Glomerular endothelial cell (primary cell): ENCODE measurements at regions not wholly inside any gene's neighbourhood (a gene's known extent, or its start where the extent isn't known, plus 50 kb on each side); places are given as distances from the start of the nearest gene placed in this dataset.
"Not testable (repeated sequence)": the region's sequence is repeated elsewhere in the genome, so short reads cannot be mapped to it uniquely, and the experiment has no call there.

Experiments
- DNase-seq: peaks from one replicate; pipeline ENCODE4 v3.0.0-alpha.2; 2011; ENCODE audit warnings: low read depth, low spot score; ENCODE audit errors: extremely low read depth

DNA sequence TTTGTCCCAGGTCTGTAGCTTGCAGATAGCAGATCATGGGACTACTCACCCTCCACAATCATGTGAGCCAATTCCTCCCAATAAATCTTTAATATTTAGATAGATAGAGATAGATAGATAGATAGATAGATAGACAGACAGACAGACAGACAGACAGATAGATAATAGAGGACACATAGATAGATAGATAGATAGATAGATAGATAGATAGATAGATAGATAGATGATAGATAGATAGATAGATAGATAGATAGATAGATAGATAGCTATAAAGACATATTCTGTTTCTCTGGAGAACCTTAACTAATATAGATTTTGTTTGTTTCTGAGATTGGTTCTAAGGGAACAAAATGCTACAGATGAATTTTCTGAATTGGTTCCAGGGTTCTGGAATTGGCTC lies 82.3 kb upstream of the PRDX6 start:
- not testable (repeated sequence) for DNase-seq

DNA sequence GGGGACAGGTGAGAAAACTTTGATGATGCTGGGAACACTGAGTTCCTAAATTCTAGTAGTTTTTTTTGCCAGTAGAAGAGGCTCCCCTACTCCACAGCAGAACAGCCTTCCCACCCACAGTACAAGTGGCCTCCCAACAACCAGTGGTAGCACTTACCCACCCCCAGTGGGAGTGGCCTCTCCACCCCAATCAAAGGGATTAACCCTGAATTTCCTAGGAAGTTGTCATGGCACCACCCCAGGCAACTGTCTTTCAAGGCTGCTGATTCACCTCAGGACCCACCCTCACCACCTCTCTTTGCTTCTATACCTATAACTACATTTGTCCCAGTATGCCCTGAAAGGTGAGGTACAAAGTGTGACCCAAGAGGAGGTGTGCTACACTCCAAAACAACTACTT lies 81.4 kb upstream of the PRDX6 start:
- DNase-seq: no peak

DNA sequence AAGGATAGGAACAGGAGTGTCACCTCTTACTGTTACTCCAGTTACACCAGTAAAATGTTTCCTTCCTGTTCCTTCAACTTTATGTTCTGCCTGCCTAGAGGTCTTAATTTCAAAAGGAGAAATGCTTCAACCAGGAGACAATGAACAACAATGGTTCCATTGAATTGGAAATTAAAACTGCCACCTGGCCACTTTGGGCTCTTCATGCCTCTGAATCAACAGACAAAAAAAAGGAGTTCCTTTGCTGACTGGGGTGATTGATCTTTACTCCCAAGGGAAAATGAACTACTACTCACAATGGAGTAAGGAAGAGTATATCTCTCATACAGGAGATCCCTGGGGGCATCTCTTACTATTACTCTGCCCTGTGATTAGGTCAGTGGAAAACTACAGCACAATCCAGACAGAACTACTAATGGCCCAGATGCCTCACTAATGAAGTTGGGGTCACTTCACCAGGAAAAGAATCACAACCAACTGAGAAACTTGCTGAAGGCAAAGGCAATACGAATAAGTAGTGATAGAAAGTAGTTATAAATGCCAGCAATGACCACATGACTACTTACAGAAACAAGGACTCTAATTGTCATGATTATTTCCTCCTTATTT lies 76.6 kb upstream of the PRDX6 start:
- no peak for DNase-seq

DNA sequence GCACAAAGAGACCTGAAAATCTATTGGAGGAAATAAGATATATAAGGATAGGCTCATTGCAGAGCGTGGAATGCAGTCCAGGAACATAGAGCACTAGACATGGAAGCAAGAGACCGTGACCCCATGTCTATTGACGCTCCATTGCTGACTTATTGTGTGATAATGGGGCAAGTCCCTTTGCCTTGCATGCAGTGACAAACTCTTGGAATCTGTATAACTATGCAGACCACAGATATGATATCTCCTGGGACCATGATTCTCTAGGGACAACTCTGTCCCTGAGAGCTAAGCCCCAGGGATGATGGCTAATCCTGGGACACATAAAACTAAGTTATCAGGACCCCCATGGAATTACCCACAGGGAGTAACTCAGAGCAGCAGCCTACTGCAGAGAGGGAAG lies 73.1 kb upstream of the PRDX6 start:
- DNase-seq: no peak

DNA sequence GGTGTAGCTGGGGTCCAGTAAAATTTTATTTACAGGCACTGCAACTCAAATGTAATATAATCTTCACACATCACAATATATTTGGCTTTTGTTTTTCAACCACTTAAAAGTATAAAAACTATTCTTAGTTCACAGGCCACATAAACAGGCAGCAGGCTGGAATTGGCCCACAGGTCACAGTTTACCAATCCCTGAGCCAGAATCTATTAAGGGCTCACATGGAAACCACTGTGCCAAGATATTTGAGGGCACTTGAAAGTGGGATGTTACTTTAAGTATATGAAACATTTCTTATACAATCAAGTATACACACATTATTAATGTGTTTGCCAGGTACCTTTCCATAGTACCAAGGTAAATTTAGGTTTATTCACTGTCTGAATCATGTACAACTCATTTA lies 71.9 kb upstream of the PRDX6 start:
- no peak for DNase-seq

DNA sequence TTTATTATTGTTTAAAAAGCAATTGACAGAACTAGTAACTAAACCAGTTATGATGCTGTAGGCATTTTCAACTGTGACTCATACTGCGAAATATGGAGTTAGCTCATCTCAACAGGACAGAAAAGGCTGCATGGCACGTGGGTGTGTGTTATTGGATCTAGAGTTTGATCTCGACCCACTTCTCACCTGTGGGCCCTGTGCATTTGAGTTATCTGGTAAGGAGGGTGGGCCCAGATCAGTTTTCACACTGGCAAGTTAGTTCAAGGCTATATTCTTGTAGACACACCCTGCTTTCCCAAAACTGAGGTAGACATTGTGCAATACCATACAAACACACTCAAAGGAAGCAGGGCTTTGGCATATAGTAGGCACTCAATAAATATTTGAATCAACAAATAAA lies 71.3 kb upstream of the PRDX6 start:
- DNase-seq: no peak

DNA sequence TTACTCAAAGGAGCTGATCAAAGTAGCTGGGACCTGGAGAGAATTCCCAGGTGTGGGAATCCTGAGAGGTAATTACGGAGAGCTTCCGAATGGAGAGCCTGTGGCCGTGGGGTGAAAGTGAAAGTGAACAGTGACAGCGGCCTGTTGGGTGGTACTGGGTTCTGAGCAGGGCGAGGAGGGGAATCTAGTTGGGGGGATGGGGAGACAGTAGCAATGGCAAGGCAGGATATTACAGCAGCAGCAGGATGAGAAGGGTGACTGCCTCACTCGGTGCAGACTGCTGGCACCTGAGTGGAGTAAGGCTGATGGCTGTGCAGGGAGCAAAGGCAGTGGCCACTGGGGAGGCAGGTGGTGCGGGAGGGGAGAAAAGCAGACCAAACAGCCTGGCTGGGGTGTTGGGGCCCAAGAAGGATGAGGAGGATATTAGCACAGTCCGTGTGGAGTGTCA lies 70.3 kb upstream of the PRDX6 start:
- no peak for DNase-seq

DNA sequence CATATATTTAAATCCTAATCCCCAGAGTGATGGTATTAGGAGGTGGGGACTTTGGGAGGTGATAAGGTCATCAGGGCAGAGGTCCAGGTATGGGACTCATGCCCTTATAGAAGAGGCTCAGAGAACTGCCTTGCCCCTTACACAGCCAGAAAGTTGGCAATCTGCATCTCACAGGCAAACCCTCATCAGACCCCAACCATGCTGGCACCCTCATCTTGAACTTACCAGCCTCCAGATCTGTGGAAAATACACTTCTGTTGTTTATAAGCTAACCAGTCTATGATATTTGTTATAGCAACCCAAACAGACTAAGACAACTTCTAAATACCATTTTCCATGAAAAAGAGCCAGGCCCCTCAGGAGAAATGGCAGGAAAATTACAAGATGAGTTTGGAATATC lies 69.3 kb upstream of the PRDX6 start:
- DNase-seq: no peak

DNA sequence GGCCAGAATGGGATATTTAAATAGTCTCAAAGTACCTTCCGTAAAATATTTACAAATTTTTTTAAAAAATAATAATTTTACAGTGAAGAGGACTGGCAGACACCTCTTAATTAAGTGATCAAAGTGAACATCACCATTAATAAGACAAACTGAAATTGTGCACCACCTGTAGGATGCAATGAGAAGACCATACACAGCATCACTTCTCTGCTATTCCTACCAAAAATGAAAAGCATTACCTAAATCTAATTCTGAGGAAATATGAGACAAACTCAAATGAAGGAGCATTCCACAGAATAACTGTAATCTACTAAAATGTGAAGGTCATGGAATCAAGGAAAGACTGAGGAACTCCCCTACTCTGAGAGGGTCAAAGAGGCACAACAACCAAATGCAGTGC lies 68.2 kb upstream of the PRDX6 start:
- no peak for DNase-seq

DNA sequence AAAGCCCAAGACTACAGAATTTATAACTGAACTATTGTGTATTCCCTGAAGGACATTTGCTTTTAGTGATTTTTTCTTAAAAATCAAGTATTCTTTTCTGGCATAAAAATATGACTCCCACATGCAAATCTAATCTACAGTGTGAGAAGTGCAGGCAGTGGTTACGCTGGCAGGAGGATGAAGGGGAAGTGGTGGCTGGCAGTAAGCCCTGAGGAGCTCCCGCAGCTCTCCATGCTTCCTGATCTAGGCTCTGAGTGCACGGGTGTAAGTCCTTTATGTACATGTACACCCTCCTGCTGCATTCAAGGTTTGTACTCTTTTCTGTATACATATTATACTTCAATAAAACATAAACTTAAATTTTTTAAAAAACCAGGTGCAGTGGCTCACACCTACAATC lies 67.5 kb upstream of the PRDX6 start:
- no peak for DNase-seq

DNA sequence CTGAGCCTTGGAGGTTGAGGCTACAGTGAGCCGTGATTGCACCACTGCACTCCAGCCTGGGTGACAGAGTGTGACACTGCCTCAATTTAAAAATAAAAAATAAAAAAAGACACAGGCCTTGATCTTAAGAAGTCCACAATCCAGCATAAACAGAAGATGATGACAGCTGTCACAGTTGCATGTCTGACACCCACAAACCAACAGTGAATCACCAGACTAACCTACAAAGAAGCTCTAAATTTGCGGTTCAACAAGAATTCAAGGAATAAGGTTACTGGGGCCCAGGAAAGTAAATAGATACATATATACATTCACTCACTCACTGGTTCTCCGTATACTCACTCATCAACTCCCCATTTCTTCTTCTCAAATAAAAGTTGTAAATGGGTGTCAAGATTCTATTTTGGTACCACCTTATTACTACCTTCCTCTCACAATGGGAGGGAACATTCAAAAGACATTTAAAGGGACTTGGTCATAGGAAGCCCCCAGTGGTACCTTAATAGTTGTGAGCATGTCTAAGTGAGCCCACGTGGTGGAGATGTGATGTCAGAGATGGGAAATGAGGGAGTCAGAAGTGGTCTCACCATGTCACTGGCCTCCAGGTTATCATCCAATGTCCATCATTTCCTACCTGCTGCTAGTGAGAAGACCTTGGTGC lies 66.9 kb upstream of the PRDX6 start:
- no peak for DNase-seq

DNA sequence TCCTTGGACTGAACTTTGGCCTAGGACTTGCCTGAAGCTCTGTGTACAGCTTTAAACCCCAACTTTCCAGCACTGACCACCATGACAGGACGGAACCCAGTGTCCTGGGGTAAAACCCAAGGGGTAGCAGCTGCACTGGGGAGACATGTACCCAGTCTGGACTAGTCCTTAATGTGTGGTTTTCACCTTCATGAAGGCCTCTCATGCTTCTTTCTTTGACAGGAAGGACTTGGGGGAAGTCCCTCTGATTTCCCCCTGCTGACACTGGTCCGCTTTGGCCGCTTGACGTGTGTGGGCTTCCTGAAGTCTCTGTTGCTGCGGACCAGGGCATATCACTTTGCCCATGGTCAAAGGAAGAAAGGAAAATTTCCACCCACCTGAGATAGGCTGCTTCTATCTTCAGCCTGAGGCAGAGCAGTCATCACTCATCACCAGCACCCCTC lies 66.3 kb upstream of the PRDX6 start:
- no peak for DNase-seq

DNA sequence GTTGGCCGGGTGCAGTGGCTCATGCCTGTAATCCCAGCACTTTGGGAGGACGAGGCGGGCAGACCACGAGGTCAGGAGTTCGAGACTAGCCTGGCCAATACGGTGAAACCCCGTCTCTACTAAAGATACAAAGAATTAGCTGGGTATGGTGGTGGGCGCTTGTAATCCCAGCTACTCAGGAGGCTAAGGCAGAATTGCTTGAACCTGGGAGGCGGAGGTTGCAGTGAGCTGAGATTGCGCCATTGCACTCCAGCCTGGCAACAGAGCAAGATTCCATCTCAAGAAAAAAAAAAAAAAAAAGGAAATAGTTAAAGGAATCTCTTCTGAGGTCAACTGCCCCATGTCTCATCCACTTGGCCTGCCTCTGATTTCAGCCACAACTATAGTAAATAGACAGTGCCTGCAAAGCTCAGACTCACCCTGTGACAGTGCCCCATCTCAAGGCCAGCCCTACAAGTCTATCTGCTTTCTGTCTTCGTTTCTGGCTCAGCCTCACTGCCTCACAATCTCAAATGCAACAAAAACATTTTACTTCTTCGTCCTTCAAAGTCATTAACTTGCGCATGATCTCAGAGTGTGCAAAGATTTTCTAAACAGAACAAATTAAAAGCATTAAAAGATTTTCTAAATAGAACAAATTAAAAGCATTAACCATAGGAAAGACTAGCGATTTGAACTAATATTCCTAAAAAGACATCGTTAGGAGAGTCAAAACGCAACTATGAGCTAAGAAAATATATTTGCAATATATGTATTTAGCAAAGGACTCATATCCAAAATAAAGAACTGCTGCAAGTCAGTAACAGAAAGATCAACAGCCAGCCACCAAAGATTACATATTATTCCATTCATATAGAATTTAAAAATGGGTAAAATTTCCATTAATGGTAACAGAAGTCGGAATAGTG lies 65.0 kb upstream of the PRDX6 start:
- no peak for DNase-seq

DNA sequence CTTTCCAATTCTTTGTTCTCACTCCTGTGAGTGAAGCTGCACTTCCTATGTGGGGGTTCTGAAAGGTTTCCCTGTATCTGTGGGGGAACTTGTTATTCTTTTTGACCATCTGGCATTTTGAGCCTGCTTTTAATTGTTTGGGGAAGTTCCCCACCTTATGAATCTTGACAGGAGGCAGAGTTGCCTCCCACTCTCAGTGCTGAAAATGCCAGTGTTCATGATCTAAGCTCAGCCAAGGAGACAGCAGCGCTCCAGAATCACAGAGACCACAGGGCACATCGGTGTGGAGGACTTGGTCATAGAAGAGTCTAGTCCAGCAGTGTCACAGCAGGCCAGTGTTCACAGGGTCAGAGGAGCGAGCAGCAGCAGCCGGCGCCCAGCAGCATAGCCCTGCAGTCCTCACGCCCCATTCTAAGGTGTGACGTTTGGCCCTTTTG lies 63.8 kb upstream of the PRDX6 start:
- DNase-seq: no peak

DNA sequence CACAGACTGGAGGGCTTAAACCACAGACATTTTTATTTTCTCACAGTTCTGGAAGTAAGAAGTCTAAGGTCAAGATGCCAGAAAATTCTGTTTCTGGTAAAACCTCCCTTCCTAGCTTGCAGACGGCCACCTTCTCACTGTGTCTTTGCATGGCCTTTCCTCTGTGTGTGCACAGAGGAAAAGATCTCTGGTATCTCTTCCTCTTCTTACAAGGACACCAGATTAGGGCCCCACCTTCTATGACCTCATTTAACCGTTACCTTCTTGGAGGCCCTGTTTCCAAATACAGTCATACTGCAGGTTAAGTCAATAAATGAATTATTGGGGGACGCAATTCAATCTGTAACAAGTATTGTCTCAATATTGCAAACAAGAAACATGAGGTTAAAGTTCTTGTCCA lies 63.0 kb upstream of the PRDX6 start:
- DNase-seq: no peak

DNA sequence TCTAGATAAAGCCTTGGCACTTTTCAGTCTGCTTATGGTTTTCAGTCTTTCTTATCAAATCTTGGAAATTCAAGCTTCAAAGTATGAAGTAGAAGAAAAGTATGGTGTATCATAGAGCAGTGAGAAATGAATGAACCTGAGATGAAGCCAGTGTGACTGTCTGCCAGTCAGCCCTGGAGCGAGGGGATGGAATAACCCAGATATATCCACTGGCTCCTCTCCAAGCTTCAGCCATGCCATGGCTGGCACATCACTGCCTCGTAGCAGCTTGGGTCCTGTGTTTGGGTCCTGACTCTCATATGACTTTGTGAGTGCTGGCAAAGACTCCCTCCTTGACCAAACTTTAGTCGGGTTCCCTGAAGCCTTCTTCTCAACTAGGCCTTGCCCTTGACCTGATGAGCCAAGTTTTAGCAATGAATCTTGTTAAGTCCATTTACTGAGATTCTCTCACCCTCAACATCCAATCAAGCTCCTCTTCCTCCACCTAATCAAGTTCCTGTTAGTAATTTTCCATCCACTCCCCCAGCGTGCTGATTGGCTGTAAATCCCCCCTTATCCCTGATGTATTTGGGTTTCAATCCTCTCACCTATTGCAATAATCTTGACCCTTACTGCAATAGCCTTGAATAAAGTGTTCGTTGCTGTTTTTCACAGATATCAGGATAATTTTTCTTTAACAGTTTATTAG lies 62.5 kb upstream of the PRDX6 start:
- DNase-seq: no peak

DNA sequence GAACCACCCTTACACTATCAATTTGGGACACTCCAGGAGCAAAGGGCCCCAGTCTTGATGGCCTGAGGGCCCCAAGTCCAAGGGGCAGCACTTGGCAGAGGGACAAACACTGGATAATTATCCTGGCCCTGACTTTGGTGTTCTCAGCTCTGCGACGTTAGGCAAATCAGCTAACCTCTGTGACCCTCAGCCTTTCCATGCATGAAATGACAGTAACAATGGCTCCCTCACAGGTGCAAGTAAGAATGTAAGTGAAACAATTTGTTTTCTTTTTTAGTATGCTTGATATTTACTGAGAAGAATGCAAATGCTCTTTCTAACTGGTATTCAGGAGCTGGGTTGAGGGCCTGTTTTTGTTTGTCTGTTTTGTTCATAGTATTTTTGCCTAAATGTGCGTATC lies 61.6 kb upstream of the PRDX6 start:
- no peak for DNase-seq

DNA sequence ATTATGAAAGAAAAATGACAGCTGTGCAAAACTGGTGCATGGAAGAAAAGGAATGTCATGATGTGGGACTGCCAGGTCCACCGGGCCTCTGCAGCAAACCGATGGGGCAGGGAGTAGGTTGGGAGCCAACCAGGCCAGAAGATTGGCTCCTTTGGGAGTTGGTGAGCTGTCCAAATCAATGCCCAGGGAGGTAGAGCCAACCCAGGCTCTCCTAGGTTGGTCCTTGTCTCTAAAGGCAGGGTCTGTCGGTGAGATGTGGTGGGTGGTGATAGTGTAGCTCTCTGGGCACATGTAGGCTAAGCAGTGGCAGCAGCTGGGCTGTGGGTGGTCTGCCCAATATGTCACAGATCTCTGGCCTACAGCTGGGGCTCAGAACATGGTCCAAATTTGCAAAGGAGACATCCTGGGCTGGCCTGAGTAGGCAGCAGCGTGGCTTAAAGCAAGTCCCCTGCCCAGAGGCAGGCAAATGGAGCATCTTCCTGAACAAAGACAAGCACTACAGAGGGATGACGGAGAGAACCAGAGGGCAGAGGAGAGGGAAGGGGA lies 61.2 kb upstream of the PRDX6 start:
- no peak for DNase-seq

DNA sequence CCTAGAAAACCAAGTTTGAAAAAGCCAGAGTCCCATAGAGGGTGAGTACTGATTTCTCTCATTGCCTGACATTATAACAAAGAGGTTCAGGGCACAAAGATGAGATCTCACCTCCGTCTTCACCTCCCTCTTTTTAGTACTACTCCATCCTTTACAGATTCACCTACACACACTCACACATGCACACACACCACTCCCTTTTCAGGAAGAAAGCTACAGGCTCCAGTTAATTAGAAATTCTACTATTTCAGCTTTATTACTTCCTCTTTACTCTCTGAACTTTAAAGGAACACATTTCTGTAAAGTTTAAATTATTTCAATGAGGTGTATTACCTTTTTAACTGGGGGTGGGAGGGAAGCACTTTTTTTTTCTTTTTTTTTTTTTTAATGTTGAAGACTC lies 59.6 kb upstream of the PRDX6 start:
- no peak for DNase-seq

DNA sequence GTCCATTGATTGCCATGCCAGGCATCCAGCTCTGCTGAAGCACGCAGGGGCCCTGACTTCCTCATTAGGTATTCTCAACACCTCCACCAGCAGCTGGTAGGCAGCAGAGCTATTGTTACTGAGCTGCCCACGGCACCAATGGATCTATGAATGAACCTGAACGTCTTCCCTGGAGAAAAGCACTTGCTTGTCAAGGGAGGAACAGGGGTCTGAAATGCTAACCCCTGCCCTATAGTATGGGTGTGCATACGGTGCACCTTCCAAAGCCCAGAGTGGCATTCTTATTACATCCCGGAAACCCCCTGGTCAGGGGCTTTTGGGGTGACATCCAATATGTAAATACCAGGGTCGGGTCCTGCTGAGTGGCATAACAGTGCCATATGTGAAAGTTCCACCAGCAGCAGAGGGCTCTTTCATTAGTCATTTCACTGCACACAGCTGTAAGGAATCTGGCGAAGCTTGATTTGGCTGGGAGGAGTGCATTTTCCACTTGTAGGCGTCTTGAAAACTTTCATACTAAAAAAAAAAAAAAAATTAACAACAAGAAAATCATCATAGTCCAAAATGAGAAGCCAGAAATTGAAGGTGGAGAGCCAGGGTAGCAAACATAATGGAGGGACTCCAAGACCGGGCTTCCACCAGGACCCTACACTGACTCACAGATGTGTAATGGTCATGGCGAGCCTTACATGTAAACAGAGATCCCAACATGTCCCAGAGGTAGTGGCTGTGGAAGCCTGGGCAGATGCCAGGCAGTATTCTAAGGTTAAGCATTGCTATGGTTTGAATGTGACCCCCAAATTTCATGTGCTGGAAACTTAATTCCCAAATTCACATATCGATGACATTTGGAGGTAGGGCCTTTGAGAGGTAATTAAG lies 58.8 kb upstream of the PRDX6 start:
- DNase-seq: no peak
